ENCODE measurements at regions not wholly inside any gene's neighbourhood (a gene's known extent, or its start where the extent isn't known, plus 50 kb on each side); places are given as distances from the start of the nearest gene placed in this dataset.
"Not testable (repeated sequence)": the region's sequence is repeated elsewhere in the genome, so short reads cannot be mapped to it uniquely, and the experiment has no call there.

- H3K4me3 ChIP-seq (ENCODE audit: low read length); H3K36me3 ChIP-seq (ENCODE audit: control insufficient read depth, insufficient read depth, low read length, severe bottlenecking); H3K9me3 ChIP-seq (ENCODE audit: control insufficient read depth, low read length); H3K27me3 ChIP-seq (replicated peaks; ENCODE audit: control insufficient read depth, insufficient read depth, low read length); H3K9ac ChIP-seq (ENCODE audit: low read length); DNase-seq (ENCODE audit: low read depth); H3K4me1 ChIP-seq (ENCODE audit: control insufficient read depth, insufficient read depth, low read length): not testable (repeated sequence)
Measured at GRCh38 chr5:128730021-128730420, 192.0 kb upstream of the FBN2 start.

- H3K9ac ChIP-seq (ENCODE audit: low read length); H3K9me3 ChIP-seq (ENCODE audit: control insufficient read depth, low read length); DNase-seq (ENCODE audit: low read depth); H3K4me1 ChIP-seq (ENCODE audit: control insufficient read depth, insufficient read depth, low read length); H3K4me3 ChIP-seq (ENCODE audit: low read length); H3K36me3 ChIP-seq (ENCODE audit: control insufficient read depth, insufficient read depth, low read length, severe bottlenecking); H3K27me3 ChIP-seq (replicated peaks; ENCODE audit: control insufficient read depth, insufficient read depth, low read length): not testable (repeated sequence)
Measured at GRCh38 chr5:128735656-128736055, 197.6 kb upstream of the FBN2 start.

- no peaks in the 10 kb centered on the region for H3K36me3 ChIP-seq (ENCODE audit: control insufficient read depth, insufficient read depth, low read length, severe bottlenecking)
- H3K27me3 ChIP-seq (replicated peaks; ENCODE audit: control insufficient read depth, insufficient read depth, low read length): no peaks in the 10 kb centered on the region
- no peak overlapping the region for H3K9ac ChIP-seq (ENCODE audit: low read length)
- no peak overlapping the region for H3K4me3 ChIP-seq (ENCODE audit: low read length)
- no peaks in the 10 kb centered on the region for H3K4me1 ChIP-seq (ENCODE audit: control insufficient read depth, insufficient read depth, low read length)
- H3K9me3 ChIP-seq (ENCODE audit: control insufficient read depth, low read length): no peaks in the 10 kb centered on the region
- peak; percentile 61 for DNase-seq (ENCODE audit: low read depth)
Measured at GRCh38 chr5:128736553-128736952, 198.5 kb upstream of the FBN2 start.

GRCh38 chr5:128749136-128749898 lies 211.3 kb upstream of the FBN2 start:
- H3K4me1 ChIP-seq (ENCODE audit: control insufficient read depth, insufficient read depth, low read length): peaks cover 10% of the 10 kb centered on the region
- no peaks in the 10 kb centered on the region for H3K9me3 ChIP-seq (ENCODE audit: control insufficient read depth, low read length)
- H3K27me3 ChIP-seq (replicated peaks; ENCODE audit: control insufficient read depth, insufficient read depth, low read length): peaks cover 12% of the 10 kb centered on the region
- peak overlapping the region; percentile 59 for H3K4me3 ChIP-seq (ENCODE audit: low read length)
- H3K9ac ChIP-seq (ENCODE audit: low read length): no peak overlapping the region
- H3K36me3 ChIP-seq (ENCODE audit: control insufficient read depth, insufficient read depth, low read length, severe bottlenecking): no peaks in the 10 kb centered on the region
- DNase-seq (ENCODE audit: low read depth): peak; percentile 44

GRCh38 chr5:128750155-128750554 lies 212.1 kb upstream of the FBN2 start:
- H3K27me3 ChIP-seq (replicated peaks; ENCODE audit: control insufficient read depth, insufficient read depth, low read length): peaks cover 12% of the 10 kb centered on the region
- H3K36me3 ChIP-seq (ENCODE audit: control insufficient read depth, insufficient read depth, low read length, severe bottlenecking): no peaks in the 10 kb centered on the region
- no peak for DNase-seq (ENCODE audit: low read depth)
- no peaks in the 10 kb centered on the region for H3K9me3 ChIP-seq (ENCODE audit: control insufficient read depth, low read length)
- peaks cover 10% of the 10 kb centered on the region for H3K4me1 ChIP-seq (ENCODE audit: control insufficient read depth, insufficient read depth, low read length)
- no peak overlapping the region for H3K9ac ChIP-seq (ENCODE audit: low read length)
- H3K4me3 ChIP-seq (ENCODE audit: low read length): no peak overlapping the region

DNA sequence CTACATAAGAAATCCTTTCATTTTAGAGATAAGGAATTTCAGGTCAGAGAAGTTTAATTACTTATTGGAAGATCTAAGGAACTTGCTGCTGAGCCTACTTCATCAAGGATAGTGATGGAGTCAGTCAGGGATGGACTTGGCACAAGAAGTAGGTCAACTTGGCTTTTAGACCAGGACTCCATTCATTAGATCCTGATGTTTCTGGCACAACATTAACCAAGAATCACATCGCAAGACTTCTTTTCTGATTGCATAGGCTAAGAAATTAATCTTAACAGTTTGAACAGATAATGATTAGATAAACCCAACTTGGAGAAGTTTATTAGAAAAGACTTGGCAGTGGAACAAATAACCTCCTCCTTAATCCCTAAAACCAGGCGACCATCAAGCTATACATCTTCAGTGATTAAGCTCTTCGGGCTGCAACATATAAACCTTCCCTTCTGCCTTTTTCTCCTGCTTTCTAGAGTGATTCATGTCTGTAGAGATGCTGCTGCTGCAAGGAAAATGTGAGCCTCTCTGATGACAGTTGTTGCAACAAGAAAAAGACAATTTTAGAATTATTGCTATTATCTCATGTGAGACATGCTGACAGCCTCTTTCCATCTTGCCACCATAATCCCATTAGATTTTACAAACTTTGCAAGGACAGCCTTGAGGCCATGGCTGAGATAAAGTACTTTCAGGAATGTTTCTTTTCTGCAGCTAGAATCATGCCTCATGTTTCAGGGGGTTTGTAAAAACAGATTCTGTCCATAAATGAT lies 207.9 kb upstream of the SLC27A6 start:
- peaks cover 4% of the 10 kb centered on the region for H3K9me3 ChIP-seq (ENCODE audit: control insufficient read depth, low read length)
- H3K9ac ChIP-seq (ENCODE audit: low read length): no peak overlapping the region
- H3K4me3 ChIP-seq (ENCODE audit: low read length): no peak overlapping the region
- no peaks in the 10 kb centered on the region for H3K36me3 ChIP-seq (ENCODE audit: control insufficient read depth, insufficient read depth, low read length, severe bottlenecking)
- H3K27me3 ChIP-seq (replicated peaks; ENCODE audit: control insufficient read depth, insufficient read depth, low read length): no peaks in the 10 kb centered on the region
- DNase-seq (ENCODE audit: low read depth): no peak
- no peaks in the 10 kb centered on the region for H3K4me1 ChIP-seq (ENCODE audit: control insufficient read depth, insufficient read depth, low read length)

DNA sequence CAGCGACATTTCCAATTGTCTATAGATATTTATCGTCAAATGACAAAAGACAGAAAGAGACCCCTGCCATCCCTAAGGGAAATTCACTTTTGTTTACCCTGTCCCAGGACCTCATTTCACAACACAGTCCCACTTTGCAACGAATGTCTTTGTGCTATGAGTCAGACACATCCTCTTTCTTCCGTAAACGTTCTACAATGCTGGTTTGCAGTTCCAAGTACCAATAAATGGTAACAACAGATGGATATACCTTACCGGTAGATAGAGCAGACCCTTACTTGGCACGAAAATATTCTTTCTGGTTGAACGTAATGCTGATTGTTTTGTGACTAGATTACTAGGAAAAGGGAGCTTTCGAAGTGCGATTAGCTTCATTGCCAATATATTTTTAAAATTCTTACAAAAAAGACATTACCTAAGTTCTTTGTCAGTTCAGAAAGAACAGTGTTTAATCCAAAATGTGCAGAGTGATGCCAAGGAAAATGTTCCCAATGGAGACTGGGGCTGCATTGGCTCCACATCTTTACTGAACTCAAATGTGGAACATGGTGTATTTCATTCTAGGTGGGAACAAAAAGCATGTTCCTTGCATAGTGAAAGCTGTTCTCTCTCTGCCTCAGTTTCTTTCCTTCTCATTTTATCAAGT lies 202.5 kb upstream of the SLC27A6 start:
- Histone ChIP-seq H3K9ac (ENCODE audit: low read length) (no peak overlapping the region), H3K36me3 (ENCODE audit: control insufficient read depth, insufficient read depth, low read length, severe bottlenecking) (no peaks in the 10 kb centered on the region), H3K4me3 (ENCODE audit: low read length) (no peak overlapping the region), H3K9me3 (ENCODE audit: control insufficient read depth, low read length) (peaks cover 4% of the 10 kb centered on the region), H3K27me3 (replicated peaks; ENCODE audit: control insufficient read depth, insufficient read depth, low read length) (peaks cover 4% of the 10 kb centered on the region), H3K4me1 (ENCODE audit: control insufficient read depth, insufficient read depth, low read length) (peaks cover 7% of the 10 kb centered on the region)
- no peak for DNase-seq (ENCODE audit: low read depth)

- Histone ChIP-seq H3K4me3 (ENCODE audit: low read length) (no peak overlapping the region), H3K9ac (ENCODE audit: low read length) (no peak overlapping the region), H3K27me3 (replicated peaks; ENCODE audit: control insufficient read depth, insufficient read depth, low read length) (peaks cover 4% of the 10 kb centered on the region), H3K9me3 (ENCODE audit: control insufficient read depth, low read length) (peaks cover 4% of the 10 kb centered on the region), H3K4me1 (ENCODE audit: control insufficient read depth, insufficient read depth, low read length) (peaks cover 7% of the 10 kb centered on the region), H3K36me3 (ENCODE audit: control insufficient read depth, insufficient read depth, low read length, severe bottlenecking) (no peaks in the 10 kb centered on the region)
- no peak for DNase-seq (ENCODE audit: low read depth)
Measured at GRCh38 chr5:128763321-128763720, 202.0 kb upstream of the SLC27A6 start.

- peaks cover 7% of the 10 kb centered on the region for H3K4me1 ChIP-seq (ENCODE audit: control insufficient read depth, insufficient read depth, low read length)
- no peaks in the 10 kb centered on the region for H3K9me3 ChIP-seq (ENCODE audit: control insufficient read depth, low read length)
- H3K4me3 ChIP-seq (ENCODE audit: low read length): no peak overlapping the region
- no peaks in the 10 kb centered on the region for H3K36me3 ChIP-seq (ENCODE audit: control insufficient read depth, insufficient read depth, low read length, severe bottlenecking)
- H3K27me3 ChIP-seq (replicated peaks; ENCODE audit: control insufficient read depth, insufficient read depth, low read length): peaks cover 4% of the 10 kb centered on the region
- no peak for DNase-seq (ENCODE audit: low read depth)
- no peak overlapping the region for H3K9ac ChIP-seq (ENCODE audit: low read length)
Measured at GRCh38 chr5:128764601-128765310, 200.5 kb upstream of the SLC27A6 start.

DNA sequence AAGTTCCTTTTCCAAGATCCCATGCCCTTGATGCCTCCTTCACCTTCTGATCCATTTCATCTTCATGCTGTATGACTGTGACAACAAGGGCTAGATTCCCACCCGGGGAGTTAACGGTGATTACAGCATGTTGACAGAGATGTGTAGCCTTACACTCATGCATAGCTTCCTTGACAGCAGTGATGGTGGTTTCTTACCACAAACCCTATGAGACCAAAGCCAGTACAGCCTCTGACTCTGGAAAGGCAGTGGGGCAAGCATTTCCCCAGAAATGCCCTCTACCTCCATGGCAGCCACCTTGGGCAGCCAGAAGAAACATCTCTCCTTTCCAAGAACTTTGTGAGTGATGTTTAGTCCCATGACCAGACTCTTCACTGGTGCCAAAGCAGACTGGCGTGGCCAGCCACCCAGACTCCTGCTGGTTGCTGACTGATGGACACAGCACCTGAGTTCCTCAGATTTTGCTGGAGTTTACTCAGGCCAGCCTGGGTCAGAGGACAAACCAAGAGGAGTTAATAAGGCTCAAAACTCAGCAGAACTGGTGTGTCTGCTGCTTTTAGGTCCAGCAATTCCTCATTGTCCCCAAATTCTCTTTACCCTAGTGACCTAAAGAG lies 199.7 kb upstream of the SLC27A6 start:
- H3K9me3 ChIP-seq (ENCODE audit: control insufficient read depth, low read length): no peaks in the 10 kb centered on the region
- H3K27me3 ChIP-seq (replicated peaks; ENCODE audit: control insufficient read depth, insufficient read depth, low read length): peaks cover 4% of the 10 kb centered on the region
- no peaks in the 10 kb centered on the region for H3K36me3 ChIP-seq (ENCODE audit: control insufficient read depth, insufficient read depth, low read length, severe bottlenecking)
- no peak for DNase-seq (ENCODE audit: low read depth)
- H3K4me1 ChIP-seq (ENCODE audit: control insufficient read depth, insufficient read depth, low read length): peaks cover 7% of the 10 kb centered on the region
- no peak overlapping the region for H3K9ac ChIP-seq (ENCODE audit: low read length)
- H3K4me3 ChIP-seq (ENCODE audit: low read length): no peak overlapping the region

Data from adipocyte (in vitro differentiated cells).